ENCODE measurements at regions not wholly inside any gene's neighbourhood (a gene's known extent, or its start where the extent isn't known, plus 50 kb on each side); places are given as distances from the start of the nearest gene placed in this dataset.
"Not testable (repeated sequence)": the region's sequence is repeated elsewhere in the genome, so short reads cannot be mapped to it uniquely, and the experiment has no call there.

DNA sequence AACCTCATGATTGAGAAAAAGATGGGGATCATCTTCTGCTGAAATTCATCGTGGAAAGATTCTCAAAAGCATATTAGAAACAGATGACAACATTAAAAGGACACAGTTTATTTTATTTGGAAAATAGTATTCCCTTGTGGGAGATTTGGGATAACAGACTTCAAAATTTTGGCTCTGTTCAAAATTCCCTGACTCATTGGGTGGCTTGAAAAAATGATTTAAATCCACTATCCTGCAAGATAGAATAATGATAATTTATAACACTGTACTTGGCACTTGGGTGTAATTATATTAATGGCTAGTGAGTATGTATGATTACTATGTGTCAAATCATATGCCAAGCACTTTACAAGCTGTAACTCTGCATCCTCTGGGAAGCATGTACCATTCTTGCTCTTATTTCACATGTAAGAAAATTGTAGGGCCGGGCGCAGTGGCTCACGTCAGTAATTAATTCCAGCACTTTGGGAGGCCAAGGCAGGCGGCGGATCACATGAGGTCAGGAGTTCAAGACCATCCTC lies 128.8 kb downstream of the LMNTD1 start:
- DNase-seq, result no peak

DNA sequence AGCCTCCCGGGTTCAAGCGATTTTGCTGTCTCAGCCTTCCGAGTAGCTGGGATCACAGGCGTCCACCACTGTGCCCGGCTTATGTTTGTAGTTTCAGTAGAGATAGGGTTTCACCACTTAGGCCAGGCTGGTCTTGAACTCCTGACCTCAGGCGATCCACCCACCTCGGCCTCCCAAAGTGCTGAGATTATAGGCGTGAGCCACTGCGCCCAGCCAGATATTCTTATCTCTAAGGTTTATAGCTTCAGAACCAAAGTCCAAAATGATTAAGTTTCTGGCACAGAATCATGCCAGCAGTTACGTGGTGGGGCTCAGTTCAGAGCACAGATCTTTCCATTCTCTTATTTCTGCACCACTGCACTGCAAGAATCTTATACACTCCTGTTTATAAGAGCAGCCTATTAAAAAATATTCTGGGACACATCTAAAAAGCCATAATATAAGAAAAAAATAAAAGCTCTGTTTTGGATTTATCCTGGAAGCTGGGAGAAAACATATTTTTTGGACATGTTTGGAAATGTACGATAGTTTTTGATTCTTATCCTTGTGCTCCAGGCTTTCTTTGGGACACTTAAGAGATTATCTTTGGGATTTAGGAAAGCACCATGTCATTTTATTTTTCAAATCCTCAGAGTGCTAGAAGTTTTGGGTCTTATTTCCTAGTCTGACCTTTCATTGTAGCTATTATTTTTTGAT lies 129.6 kb downstream of the LMNTD1 start:
- DNase-seq, result no peak

DNA sequence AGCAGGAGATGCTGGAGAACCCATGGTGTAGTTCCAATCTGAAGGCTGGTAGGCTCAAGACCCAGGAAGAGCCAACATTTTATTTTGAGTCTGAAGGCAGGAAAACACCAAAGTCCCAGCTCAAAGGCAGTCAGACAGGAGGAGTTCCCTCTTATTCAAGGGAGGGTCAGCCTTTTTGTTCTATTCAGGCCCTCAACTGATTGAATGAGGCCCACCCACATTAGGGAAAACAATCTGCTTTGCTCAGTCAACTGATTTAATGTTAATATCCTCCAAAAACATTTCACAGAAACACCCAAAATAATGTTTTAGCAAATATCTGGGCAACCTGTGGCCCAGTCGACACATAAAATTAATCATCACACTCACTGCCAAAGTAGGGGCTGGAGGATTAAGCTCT lies 130.8 kb downstream of the LMNTD1 start:
- DNase-seq, result no peak

DNA sequence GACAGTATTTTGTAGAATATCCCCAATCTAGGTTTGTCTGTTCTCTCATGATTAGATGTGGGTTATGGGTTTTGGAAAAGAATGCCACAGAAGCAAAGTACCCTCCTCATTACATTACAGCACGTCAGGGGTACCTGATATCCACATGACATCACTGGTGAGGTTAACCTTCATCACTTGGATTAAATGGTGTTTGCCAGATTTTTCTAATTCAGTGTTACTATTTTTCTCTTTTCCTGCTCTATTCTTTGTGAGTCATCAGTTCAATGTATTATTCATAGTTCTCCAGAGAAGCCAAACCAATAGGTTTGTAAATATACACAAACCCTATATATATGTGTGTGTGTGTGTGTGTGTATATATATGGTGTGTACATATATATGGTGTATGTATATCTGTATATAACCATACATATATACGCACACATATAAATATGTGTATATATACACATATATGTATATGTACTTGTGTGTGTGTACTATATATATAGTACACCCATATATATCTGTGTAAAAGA lies 131.4 kb downstream of the LMNTD1 start:
- no peak for DNase-seq

DNA sequence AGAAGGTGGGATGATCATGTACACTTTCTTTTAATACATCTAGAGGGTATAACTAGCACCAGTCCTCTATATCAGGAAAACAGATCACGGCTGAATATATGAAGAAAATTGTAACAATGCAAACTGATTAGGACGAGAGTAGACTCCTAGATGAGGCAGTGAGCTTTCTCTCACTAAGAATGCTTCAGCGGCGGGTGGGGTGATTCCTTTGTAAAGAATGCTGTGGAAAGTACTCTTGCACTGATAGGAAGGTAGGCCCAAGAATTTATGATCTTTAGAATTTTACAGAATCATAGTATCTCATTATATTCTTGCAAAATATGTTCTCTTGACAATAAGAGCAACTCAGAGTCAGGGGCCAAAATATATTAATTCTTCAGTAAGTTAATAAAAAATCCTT lies 133.0 kb downstream of the LMNTD1 start:
- no peak for DNase-seq

DNA sequence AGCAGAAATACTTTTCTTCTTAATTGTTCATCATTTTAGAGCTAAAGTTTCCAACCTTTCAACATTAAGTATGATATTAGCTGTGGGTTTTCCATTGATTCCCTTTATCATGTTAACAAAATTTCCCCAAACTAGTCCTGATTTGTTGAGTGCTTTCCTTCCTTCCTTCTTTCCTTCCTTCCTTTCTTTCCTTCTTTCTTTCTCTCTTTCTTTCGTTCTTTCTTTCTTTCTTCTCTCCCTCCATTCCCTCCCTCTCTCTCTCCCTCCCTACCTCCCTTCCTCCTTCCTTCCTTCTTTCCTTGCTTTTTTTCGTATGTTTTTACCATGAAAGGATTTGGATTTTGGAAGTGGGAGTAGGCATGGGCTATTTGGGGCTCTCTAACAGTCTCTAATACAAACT lies 133.5 kb downstream of the LMNTD1 start:
- DNase-seq, result no peak

DNA sequence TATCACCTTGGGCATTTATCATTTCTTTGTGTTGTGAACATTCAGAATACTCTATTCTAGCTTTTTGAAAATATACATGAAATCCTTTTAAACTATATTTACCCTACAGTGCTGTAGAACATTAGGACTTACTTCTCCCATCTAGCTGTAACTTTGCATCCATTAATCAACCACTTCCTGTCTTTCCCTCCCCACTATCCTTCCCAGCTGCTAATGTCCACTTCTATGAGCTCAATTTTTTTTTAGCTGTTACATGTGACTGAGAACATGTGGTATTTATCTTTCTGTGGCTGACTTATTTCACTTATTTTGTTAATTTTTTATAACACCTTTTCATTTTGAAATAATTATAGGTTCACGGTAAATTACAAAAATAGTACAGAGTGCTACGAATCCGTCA lies 136.0 kb downstream of the LMNTD1 start:
- no peak for DNase-seq

DNA sequence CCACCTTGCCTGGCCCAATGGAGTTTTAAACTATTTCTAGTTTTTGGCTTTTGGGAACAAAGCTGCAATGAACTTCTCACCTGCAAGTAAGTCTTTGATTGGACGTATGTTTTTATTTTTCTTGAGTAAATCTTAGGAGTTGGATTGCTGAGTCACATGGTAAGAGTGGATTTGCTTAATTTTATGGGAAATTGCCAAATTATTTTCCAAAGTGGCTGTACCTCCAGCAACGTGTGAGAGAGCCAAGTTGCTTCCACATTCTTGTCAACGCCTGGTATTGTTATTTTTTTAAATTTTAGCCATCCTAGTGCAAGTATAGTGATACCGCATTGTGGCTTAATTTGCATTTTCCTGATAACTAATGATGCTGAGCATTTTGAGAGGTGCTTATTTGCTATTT lies 136.6 kb downstream of the LMNTD1 start:
- no peak for DNase-seq

DNA sequence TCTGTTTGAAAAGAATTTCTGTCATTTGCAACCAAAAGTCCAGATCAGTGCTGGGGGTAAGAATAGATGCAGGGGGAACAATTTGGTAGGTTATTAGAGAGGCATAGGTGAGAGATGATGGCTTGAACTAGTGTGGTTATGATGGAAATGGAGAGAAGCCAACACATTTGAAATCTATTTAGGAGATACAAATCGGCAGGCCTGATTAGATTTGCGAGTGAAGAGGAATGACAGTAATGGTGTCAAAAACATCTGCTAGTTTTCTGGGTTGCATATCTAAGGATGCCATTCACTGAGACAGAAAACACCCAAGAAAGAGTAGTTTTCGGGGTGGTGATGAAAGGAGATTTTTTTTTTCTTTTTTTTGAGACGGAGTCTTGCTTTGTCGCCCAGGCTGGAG lies 138.1 kb downstream of the LMNTD1 start:
- DNase-seq, result no peak

DNA sequence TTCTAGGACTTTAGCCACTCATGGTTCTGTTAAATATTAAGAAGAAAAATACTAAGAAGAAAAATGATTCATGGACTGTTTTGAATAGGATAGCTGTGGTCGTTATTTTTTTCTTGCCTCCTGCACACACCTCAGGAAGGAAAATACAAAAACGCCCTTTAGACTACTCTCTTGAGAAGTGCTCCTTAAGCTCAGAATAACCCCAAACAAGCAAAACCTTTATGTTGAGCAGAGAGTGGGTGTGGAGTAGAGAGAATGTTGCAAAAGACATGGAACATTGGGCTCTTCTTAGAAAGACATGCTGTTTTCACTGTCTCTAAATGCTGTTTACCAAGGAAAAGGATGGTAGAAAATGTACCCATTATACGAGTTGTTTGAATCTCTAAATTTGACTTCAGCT lies 140.3 kb downstream of the LMNTD1 start:
- DNase-seq, result no peak

DNA sequence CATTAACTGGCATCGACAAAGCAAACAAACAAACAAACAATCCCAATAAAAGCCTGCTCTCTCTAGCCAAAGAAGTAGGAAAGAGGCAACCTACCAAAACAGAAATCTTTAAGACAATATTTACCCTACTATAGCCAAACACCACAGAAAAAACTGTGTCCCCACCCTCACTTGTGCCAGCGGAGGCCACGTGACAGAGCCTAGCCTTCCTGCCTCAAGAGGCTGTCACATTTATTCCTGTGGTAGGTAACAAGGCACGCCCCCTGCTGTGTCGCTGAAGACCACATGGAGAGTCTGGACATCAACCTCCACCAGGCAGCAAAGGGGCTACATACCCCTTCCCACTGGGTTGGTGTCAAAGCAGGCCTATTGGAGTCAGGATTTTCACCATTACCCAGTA lies 148.1 kb downstream of the LMNTD1 start:
- DNase-seq, result no peak

DNA sequence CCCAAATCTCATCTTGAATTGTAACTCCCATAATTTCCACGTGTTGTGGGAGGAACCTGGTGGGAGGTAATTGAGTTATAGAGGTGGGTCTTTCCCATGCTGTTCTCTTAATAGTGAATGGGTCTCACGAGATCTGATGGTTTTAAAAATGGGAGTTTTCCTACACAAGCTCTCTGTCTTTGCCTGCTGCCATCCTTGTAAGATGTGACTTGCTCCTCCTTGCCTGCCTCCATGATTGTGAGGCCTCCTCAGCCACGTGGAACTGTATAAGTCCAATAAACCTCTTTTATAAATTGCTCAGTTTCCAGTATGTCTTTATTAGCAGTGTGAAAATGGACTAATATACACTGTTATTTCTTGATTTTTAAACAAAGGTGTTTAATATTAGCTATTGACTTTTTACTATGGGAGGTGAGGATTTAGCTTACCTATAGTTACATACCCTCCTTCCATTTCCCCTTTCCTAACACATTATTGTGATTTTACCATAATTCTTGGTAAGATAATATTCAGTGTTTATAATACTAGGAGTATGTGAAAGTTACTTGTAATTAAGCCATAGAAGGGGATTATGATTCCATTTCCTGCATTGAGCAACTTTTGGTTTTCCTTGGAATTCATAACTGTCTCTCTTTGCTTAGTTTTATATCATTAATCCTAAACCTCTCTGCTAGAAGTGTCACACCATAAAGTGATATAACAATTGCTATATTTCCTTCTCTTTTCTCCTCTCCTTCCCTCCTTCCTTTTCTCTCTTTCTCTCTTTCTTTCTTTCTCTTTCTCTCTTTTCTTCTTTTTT lies 151.0 kb upstream of the KRAS start:
- no peak for DNase-seq

DNA sequence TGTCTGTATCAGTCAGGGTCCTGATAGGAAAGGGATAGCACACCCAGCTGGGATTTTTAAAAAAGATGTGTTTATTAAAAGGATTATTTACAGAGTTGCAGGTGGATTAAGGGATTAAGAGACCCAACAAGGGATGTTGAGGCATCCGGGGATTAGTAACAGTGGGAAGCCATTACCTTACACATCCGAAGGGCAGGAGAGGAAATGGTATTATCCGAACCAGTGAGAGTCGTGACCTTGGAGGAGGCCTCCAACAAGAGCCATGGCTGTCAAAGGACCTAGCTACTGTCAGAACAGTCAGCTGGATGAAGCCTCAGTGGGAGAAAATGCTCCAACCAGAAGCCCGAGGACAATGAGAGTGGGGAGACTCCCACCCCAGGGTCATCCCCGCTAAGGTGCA lies 146.3 kb upstream of the KRAS start:
- DNase-seq, result no peak

DNA sequence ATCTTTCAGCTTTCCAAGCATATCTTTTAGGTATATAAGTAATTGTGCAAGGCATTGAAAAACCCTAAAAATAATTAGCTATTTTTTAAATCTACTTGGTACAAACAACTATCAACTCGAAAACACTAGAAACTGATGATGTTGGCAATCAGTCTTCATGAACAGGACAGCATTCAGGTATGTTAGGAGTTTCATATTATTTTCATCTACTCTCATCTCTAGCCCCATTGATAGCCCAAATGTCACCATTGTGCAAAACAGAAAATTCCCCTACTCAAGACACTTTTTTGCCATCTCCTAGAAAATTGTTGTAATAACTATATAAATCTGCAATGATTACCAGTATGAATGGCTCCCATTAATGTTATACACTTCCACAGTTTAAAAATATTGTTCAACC lies 144.5 kb upstream of the KRAS start:
- DNase-seq, result no peak

DNA sequence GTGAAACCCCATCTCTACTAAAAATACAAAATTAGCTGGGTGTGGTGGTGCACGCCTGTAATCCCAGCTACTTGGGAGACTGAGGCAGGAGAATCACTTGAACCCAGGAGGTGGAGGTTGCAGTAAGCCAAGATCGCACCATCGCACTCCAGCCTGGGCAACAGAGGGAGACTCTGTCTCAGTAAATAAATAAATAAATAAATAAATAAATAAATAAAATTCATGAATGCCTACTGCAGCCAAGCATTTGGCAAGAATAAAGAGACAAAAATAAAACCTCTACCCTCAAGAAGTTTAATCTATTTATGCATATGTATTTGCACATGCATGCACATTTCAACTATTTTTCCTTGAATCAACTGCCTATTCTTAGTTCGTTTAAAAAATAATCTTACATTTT lies 144.0 kb upstream of the KRAS start:
- DNase-seq, result not testable (repeated sequence)

DNA sequence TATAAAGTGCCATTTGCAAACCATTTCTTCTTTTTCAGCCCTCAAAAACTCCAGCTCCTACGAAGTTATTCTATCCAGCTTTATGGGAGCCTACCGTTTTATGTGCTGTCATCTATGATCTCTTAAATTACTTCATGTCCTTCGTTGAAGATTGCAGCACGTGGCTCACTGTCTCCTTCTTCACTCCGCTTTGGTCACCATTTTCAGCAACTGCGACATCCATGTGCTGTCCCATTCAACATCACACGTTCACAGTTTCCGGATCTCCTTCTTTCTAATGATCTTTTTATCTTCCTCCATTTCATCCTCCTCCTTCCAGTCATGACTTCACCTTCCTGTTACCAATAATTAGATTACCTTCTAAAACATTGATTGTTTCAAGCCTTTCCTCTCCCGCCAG lies 143.3 kb upstream of the KRAS start:
- no peak for DNase-seq

DNA sequence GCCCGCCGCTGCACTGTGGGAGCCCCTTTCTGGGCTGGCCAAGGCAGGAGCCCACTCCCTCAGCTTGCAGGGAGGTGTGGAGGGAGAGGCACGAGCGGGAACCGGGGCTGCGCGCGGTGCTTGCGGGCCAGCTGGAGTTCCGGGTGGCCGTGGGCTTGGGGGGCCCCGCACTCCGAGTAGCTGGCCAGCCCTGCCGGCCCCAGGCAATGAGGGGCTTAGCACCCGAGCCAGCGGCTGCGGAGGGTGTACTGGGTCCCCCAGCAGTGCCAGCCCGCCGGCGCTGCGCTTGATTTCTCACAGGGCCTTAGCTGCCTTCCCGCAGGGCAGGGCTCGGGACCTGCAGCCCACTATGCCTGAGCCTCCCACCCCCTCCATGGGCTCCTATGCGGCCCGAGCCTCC lies 140.6 kb upstream of the KRAS start:
- DNase-seq, result not testable (repeated sequence)

DNA sequence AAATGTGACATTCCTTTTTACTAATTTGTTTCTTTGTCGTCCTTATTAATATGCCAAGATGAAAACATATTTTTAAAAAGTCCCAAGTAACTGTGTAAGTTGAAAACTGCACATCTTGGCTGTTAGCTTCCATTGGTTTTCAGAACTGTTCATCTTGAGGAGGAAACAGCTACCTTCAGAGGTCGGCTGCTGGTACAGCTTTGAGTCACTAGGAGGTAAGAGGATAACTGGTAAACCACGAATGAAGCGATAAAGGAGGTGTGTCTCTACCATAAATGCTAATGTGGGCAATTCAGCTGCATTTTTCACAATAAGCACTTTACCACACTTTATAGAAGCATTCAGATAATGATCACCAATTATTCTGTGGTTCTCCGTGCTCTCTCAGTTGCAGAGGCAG lies 137.5 kb upstream of the KRAS start:
- no peak for DNase-seq

DNA sequence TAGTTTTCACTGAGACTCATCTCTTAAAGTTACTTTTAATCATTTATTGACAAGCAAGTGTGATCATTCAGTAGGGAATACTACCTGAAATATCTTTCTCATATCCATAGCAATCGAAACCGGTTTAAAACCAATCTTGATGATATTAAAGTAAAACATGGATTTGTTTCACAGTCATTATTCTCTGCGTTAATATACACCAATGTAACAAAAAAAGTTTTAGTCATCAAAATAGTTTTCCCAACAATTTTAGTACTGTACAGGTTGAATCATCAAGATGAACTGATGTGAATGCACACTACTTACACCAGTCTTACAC lies 137.0 kb upstream of the KRAS start:
- DNase-seq, result no peak

DNA sequence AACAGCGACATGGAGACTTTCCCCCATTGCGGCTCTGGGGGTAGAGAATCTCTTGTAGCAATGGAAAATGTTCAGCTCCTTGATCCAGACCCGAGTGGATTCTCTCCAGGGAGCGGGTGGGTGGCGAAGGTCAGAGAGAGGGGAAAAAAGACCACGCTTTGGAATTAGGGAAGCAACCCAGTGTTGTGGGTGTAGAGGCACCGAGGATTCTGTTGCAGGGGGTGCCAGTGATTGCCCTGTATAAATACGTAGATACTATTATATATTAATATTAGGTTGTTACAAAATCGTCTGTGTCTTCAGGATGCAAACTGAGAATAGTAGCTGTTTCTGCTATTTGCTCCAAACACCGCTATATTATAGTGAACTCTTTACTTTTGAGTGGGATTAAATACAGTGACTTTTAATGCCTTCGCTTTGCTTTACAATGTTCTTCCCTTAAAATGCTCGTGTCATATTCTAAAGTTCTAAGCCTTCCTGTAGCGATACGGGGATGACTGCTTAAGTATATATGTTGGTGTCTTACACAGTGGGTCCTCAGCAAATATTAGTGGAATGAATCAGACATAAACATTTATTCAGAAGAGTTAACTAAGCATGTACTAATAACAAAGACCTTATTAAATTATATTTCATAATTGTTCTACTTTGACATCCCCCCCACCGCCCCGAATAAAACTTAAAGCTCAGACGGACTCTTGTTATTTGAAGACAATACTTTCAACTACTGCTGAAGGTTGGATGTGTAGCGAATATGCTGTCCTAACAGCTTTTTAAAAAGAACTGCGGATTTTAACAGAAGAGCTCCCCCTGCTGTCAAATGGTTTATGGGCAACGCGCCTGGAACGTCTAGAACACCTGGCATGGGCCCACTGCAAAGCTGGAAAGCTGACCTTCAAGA lies 136.4 kb upstream of the KRAS start:
- peak; percentile 22 for DNase-seq

DNA sequence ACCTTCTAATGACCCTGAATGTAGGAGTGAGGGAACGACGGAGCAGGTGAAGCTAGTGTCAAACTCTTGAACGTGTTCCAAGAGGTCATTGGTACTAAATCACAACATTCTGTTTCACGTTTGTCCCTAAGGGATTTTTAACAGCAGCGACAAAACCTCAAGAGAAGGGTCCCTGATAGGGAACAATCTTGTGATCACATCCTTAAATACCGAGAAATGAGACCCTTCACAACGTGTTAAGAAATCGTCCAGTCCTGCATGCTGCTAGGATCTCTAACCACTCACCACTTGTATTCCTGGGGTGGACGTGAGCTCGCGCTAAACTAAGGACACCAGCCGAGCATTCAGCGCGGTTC lies 134.1 kb upstream of the KRAS start:
- DNase-seq, result peak; percentile 0

DNA sequence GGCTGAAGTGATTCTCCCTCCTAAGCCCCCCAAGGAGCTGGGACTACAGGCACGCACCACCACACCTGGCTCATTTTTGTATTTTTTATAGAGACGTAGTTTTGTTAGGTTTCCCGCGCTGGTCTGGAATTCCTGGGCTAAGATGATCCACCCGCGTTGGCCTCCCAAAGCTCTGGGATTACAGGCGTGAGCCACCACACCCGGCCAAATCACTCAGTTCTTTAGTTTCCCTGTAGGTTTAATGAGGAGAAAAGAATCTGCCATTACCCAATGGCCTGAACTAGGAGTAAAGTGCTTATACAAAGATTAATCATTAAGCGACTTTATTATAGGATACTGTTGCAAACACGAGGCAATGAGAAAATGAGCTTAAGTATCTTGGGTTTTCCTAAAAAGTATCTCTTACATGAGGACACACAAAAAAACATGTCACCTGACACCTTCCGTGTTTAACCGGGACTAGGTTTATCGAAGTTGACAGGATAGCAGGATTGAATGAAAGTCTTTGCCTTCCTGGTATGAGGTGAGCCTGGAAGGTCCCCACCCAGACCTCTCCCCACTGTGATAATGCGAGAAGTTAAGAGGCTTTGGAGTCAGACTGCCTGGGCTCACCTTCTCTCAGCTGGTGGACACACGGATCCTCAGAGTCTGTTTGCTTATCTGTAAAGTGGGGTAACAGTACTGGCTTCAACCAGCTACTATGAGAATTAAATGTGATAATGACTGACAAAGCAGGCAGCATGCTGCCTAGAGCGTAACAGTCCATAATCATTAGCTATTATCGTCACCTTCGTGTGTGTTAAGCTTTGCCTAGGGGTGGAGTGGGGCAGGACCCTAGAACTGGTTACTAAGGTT lies 133.5 kb upstream of the KRAS start:
- DNase-seq, result no peak
